ENCODE measurements at regions not wholly inside any gene's neighbourhood (a gene's known extent, or its start where the extent isn't known, plus 50 kb on each side); places are given as distances from the start of the nearest gene placed in this dataset.

DNA sequence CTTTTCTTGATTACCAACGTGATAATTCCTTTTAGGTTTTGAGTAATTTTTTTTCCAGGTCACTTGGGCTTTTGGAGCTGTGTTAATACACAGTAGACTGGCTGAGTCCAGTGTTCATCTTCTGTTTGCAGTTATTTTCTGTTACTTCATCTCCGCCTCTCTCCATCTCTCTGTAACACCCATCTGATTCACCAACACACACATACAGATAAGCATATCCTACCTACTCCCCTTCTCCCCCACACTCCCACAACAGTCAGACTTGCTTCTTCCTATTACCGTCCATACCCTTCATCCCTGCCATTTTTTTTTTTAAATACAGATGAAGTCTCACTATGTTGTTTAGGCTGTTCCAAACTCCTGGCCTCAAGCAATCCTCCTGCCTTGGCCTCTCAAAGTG, 72.7 kb upstream of the MANSC4 start (continued):
- no peak for TF ChIP-seq ETS1 (IDR thresholded peaks at IDR 0.05)
- TF ChIP-seq CREB1 (CRISPR knock-in tag; IDR thresholded peaks at IDR 0.05; ENCODE audit: low read depth) = no peak
- TF ChIP-seq, protein P1, sequence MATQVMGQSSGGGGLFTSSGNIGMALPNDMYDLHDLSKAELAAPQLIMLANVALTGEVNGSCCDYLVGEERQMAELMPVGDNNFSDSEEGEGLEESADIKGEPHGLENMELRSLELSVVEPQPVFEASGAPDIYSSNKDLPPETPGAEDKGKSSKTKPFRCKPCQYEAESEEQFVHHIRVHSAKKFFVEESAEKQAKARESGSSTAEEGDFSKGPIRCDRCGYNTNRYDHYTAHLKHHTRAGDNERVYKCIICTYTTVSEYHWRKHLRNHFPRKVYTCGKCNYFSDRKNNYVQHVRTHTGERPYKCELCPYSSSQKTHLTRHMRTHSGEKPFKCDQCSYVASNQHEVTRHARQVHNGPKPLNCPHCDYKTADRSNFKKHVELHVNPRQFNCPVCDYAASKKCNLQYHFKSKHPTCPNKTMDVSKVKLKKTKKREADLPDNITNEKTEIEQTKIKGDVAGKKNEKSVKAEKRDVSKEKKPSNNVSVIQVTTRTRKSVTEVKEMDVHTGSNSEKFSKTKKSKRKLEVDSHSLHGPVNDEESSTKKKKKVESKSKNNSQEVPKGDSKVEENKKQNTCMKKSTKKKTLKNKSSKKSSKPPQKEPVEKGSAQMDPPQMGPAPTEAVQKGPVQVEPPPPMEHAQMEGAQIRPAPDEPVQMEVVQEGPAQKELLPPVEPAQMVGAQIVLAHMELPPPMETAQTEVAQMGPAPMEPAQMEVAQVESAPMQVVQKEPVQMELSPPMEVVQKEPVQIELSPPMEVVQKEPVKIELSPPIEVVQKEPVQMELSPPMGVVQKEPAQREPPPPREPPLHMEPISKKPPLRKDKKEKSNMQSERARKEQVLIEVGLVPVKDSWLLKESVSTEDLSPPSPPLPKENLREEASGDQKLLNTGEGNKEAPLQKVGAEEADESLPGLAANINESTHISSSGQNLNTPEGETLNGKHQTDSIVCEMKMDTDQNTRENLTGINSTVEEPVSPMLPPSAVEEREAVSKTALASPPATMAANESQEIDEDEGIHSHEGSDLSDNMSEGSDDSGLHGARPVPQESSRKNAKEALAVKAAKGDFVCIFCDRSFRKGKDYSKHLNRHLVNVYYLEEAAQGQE (IDR thresholded peaks at IDR 0.05; ENCODE audit: unreplicated experiment) = no peak
- TF ChIP-seq, protein P2, sequence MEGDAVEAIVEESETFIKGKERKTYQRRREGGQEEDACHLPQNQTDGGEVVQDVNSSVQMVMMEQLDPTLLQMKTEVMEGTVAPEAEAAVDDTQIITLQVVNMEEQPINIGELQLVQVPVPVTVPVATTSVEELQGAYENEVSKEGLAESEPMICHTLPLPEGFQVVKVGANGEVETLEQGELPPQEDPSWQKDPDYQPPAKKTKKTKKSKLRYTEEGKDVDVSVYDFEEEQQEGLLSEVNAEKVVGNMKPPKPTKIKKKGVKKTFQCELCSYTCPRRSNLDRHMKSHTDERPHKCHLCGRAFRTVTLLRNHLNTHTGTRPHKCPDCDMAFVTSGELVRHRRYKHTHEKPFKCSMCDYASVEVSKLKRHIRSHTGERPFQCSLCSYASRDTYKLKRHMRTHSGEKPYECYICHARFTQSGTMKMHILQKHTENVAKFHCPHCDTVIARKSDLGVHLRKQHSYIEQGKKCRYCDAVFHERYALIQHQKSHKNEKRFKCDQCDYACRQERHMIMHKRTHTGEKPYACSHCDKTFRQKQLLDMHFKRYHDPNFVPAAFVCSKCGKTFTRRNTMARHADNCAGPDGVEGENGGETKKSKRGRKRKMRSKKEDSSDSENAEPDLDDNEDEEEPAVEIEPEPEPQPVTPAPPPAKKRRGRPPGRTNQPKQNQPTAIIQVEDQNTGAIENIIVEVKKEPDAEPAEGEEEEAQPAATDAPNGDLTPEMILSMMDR (conservative IDR thresholded peaks at IDR 0.05; ENCODE audit: low read depth in 2 of 2) = no peak
- no peak for TF ChIP-seq ZNF114 (CRISPR knock-in tag; IDR thresholded peaks at IDR 0.05)
- TF ChIP-seq POLR2AphosphoS5 (IDR thresholded peaks at IDR 0.05; ENCODE audit: low read depth) = no peak
- no peak for TF ChIP-seq NANOG (IDR thresholded peaks at IDR 0.05; ENCODE audit: borderline replicate concordance)
- TF ChIP-seq EZH2 (IDR thresholded peaks at IDR 0.05; ENCODE audit: low read depth, unreplicated experiment) = no peak
- TF ChIP-seq ZNF331 (CRISPR knock-in tag; IDR thresholded peaks at IDR 0.05; ENCODE audit: low read depth) = no peak
- TF ChIP-seq EZH2phosphoT487 (IDR thresholded peaks at IDR 0.05; ENCODE audit: unreplicated experiment) = no peak
- no peak for TF ChIP-seq JUNB (IDR thresholded peaks at IDR 0.05; ENCODE audit: unreplicated experiment)
